ENCODE measurements at regions not wholly inside any gene's neighbourhood (a gene's known extent, or its start where the extent isn't known, plus 50 kb on each side); places are given as distances from the start of the nearest gene placed in this dataset.
"Not testable (repeated sequence)": the region's sequence is repeated elsewhere in the genome, so short reads cannot be mapped to it uniquely, and the experiment has no call there.

GRCh38 chr1:148318123-148318903 is 164.8 kb downstream of the PPIAL4G start:
- no peak for DNase-seq (ENCODE audit: low read depth)

- DNase-seq (ENCODE audit: low read depth): no peak
Observed at GRCh38 chr1:148317288-148317985, 165.4 kb upstream of the NBPF11 start.

GRCh38 chr1:148315071-148315811 is 163.2 kb upstream of the NBPF11 start:
- peak; percentile 82 for DNase-seq (ENCODE audit: low read depth)

GRCh38 chr1:148310807-148311206 is 158.7 kb upstream of the NBPF11 start:
- DNase-seq (ENCODE audit: low read depth): no peak

GRCh38 chr1:148309940-148310500 is 157.9 kb upstream of the NBPF11 start:
- no peak for DNase-seq (ENCODE audit: low read depth)

- DNase-seq (ENCODE audit: low read depth): no peak
Observed at GRCh38 chr1:148308832-148309458, 156.9 kb upstream of the NBPF11 start.

- no peak for DNase-seq (ENCODE audit: low read depth)
Observed at GRCh38 chr1:148307583-148308185, 155.6 kb upstream of the NBPF11 start.

GRCh38 chr1:148304935-148305334 is 152.9 kb upstream of the NBPF11 start:
- not testable (repeated sequence) for DNase-seq (ENCODE audit: low read depth)

GRCh38 chr1:148302586-148303364 is 150.7 kb upstream of the NBPF11 start:
- not testable (repeated sequence) for DNase-seq (ENCODE audit: low read depth)

- not testable (repeated sequence) for DNase-seq (ENCODE audit: low read depth)
Observed at GRCh38 chr1:148297852-148298251, 145.8 kb upstream of the NBPF11 start.

GRCh38 chr1:148296511-148296910 is 144.4 kb upstream of the NBPF11 start:
- DNase-seq (ENCODE audit: low read depth): no peak

- no peak for DNase-seq (ENCODE audit: low read depth)
Observed at GRCh38 chr1:148294116-148294807, 142.2 kb upstream of the NBPF11 start.

GRCh38 chr1:148293651-148294050 is 141.6 kb upstream of the NBPF11 start:
- no peak for DNase-seq (ENCODE audit: low read depth)

GRCh38 chr1:148292915-148293314 is 140.8 kb upstream of the NBPF11 start:
- no peak for DNase-seq (ENCODE audit: low read depth)

GRCh38 chr1:148290881-148291280 is 138.8 kb upstream of the NBPF11 start:
- DNase-seq (ENCODE audit: low read depth): no peak

GRCh38 chr1:148289647-148290046 is 137.6 kb upstream of the NBPF11 start:
- no peak for DNase-seq (ENCODE audit: low read depth)

GRCh38 chr1:148285946-148286345 is 133.9 kb upstream of the NBPF11 start:
- not testable (repeated sequence) for DNase-seq (ENCODE audit: low read depth)

GRCh38 chr1:148280831-148281572 is 128.9 kb upstream of the NBPF11 start:
- not testable (repeated sequence) for DNase-seq (ENCODE audit: low read depth)
